OCI-LY7 (cell line): ENCODE measurements at regions not wholly inside any gene's neighbourhood (a gene's known extent, or its start where the extent isn't known, plus 50 kb on each side); places are given as distances from the start of the nearest gene placed in this dataset.

Source experiments
- EZH2phosphoT487 ChIP-seq: fragments of 200-600 bp; sonication (generic); IDR thresholded peaks from 2 replicates; pipeline ENCODE4 v1.6.1; 2018; ENCODE audit warnings: low read depth, borderline replicate concordance, mild to moderate bottlenecking, mixed run types, antibody characterized with exemption, low read length, moderate library complexity, mixed read lengths
- TF ChIP-seq, protein P1 (sequence below): fragments of 200-600 bp; sonication (generic); conservative IDR thresholded peaks from 2 replicates; pipeline ENCODE4 v1.5.1; 2014; ENCODE audit warnings: mild to moderate bottlenecking, antibody characterized with exemption, low read length, moderate library complexity, mixed read lengths

- TF ChIP-seq, protein P1, sequence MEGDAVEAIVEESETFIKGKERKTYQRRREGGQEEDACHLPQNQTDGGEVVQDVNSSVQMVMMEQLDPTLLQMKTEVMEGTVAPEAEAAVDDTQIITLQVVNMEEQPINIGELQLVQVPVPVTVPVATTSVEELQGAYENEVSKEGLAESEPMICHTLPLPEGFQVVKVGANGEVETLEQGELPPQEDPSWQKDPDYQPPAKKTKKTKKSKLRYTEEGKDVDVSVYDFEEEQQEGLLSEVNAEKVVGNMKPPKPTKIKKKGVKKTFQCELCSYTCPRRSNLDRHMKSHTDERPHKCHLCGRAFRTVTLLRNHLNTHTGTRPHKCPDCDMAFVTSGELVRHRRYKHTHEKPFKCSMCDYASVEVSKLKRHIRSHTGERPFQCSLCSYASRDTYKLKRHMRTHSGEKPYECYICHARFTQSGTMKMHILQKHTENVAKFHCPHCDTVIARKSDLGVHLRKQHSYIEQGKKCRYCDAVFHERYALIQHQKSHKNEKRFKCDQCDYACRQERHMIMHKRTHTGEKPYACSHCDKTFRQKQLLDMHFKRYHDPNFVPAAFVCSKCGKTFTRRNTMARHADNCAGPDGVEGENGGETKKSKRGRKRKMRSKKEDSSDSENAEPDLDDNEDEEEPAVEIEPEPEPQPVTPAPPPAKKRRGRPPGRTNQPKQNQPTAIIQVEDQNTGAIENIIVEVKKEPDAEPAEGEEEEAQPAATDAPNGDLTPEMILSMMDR, result no peak
- TF ChIP-seq EZH2phosphoT487, result no peak
Measured at GRCh38 chr20:24064092-24064491, 75.5 kb upstream of the GGTLC1 start.
